ENCODE measurements at regions not wholly inside any gene's neighbourhood (a gene's known extent, or its start where the extent isn't known, plus 50 kb on each side); places are given as distances from the start of the nearest gene placed in this dataset.

GRCh38 chr18:45494811-45495210, 120.5 kb upstream of the SLC14A2 start:
- TF ChIP-seq, protein P1, sequence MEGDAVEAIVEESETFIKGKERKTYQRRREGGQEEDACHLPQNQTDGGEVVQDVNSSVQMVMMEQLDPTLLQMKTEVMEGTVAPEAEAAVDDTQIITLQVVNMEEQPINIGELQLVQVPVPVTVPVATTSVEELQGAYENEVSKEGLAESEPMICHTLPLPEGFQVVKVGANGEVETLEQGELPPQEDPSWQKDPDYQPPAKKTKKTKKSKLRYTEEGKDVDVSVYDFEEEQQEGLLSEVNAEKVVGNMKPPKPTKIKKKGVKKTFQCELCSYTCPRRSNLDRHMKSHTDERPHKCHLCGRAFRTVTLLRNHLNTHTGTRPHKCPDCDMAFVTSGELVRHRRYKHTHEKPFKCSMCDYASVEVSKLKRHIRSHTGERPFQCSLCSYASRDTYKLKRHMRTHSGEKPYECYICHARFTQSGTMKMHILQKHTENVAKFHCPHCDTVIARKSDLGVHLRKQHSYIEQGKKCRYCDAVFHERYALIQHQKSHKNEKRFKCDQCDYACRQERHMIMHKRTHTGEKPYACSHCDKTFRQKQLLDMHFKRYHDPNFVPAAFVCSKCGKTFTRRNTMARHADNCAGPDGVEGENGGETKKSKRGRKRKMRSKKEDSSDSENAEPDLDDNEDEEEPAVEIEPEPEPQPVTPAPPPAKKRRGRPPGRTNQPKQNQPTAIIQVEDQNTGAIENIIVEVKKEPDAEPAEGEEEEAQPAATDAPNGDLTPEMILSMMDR (IDR thresholded peaks at IDR 0.05): no peak
- TF ChIP-seq ZFX (IDR thresholded peaks at IDR 0.05; ENCODE audit: borderline replicate concordance): no peak

All from 22Rv1 (cell line).